Glutamatergic neuron (in vitro differentiated cells): ENCODE measurements at regions not wholly inside any gene's neighbourhood (a gene's known extent, or its start where the extent isn't known, plus 50 kb on each side); places are given as distances from the start of the nearest gene placed in this dataset.

Source experiments
- DNase-seq: peaks from one replicate; pipeline ENCODE4 v3.0.0; 2022
- H3K27ac Mint-ChIP-seq: one replicate; pipeline ENCODE4 v1.8.0; 2020; ENCODE audit warnings: mild to moderate bottlenecking, mixed read lengths, inconsistent platforms; ENCODE audit not compliant: unreplicated experiment
- H3K27me3 Mint-ChIP-seq: one replicate; pipeline ENCODE4 v1.8.0; 2020; ENCODE audit warnings: mild to moderate bottlenecking, moderate library complexity, mixed read lengths, inconsistent platforms; ENCODE audit not compliant: unreplicated experiment
- H3K36me3 Mint-ChIP-seq: one replicate; pipeline ENCODE4 v1.8.0; 2020; ENCODE audit warnings: mild to moderate bottlenecking, mixed read lengths, inconsistent platforms; ENCODE audit not compliant: unreplicated experiment
- H3K4me1 Mint-ChIP-seq: one replicate; pipeline ENCODE4 v1.8.0; 2020; ENCODE audit warnings: mild to moderate bottlenecking, low read depth, mixed read lengths, inconsistent platforms; ENCODE audit not compliant: unreplicated experiment
- H3K4me3 Mint-ChIP-seq: one replicate; pipeline ENCODE4 v1.8.0; 2020; ENCODE audit warnings: mild to moderate bottlenecking, mixed read lengths, inconsistent platforms; ENCODE audit not compliant: unreplicated experiment
- H3K9me3 Mint-ChIP-seq: one replicate; pipeline ENCODE4 v1.8.0; 2020; ENCODE audit warnings: mild to moderate bottlenecking, moderate library complexity, mixed read lengths, inconsistent platforms; ENCODE audit not compliant: unreplicated experiment
- TF ChIP-seq, protein P1 (sequence below): fragments of 200-600 bp; sonication (generic); IDR thresholded peaks from one replicate; pipeline ENCODE4 v1.5.0; 2021; ENCODE audit not compliant: partially characterized antibody, unreplicated experiment

DNA sequence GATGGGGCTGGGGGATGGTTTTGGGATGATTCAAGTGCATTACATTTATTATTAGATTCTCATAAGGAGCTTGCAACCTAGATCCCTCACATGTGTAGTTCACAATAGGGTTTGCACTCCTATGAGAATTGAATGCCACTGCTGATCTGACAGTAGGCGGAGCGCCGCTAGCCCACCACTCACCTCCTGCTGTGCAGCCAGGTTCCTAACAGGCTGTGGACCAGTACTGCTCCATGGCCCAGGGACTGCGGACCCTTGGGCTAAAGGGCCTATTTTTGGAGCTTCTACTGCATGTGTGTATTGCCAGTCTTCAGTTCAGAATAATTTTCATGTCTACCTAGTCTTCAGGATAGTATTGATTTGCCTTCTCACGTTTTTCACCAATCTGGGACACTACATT, 165.3 kb upstream of the TWIST2 start:
- no peak overlapping the region for H3K27ac Mint-ChIP-seq
- no peak overlapping the region for H3K4me3 Mint-ChIP-seq
- no peaks in the 10 kb centered on the region for H3K27me3 Mint-ChIP-seq
- no peaks in the 10 kb centered on the region for H3K9me3 Mint-ChIP-seq
- DNase-seq, result no peak
- no peaks in the 10 kb centered on the region for H3K4me1 Mint-ChIP-seq
- TF ChIP-seq, protein P1, sequence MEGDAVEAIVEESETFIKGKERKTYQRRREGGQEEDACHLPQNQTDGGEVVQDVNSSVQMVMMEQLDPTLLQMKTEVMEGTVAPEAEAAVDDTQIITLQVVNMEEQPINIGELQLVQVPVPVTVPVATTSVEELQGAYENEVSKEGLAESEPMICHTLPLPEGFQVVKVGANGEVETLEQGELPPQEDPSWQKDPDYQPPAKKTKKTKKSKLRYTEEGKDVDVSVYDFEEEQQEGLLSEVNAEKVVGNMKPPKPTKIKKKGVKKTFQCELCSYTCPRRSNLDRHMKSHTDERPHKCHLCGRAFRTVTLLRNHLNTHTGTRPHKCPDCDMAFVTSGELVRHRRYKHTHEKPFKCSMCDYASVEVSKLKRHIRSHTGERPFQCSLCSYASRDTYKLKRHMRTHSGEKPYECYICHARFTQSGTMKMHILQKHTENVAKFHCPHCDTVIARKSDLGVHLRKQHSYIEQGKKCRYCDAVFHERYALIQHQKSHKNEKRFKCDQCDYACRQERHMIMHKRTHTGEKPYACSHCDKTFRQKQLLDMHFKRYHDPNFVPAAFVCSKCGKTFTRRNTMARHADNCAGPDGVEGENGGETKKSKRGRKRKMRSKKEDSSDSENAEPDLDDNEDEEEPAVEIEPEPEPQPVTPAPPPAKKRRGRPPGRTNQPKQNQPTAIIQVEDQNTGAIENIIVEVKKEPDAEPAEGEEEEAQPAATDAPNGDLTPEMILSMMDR, result no peak
- H3K36me3 Mint-ChIP-seq, result no peaks in the 10 kb centered on the region

DNA sequence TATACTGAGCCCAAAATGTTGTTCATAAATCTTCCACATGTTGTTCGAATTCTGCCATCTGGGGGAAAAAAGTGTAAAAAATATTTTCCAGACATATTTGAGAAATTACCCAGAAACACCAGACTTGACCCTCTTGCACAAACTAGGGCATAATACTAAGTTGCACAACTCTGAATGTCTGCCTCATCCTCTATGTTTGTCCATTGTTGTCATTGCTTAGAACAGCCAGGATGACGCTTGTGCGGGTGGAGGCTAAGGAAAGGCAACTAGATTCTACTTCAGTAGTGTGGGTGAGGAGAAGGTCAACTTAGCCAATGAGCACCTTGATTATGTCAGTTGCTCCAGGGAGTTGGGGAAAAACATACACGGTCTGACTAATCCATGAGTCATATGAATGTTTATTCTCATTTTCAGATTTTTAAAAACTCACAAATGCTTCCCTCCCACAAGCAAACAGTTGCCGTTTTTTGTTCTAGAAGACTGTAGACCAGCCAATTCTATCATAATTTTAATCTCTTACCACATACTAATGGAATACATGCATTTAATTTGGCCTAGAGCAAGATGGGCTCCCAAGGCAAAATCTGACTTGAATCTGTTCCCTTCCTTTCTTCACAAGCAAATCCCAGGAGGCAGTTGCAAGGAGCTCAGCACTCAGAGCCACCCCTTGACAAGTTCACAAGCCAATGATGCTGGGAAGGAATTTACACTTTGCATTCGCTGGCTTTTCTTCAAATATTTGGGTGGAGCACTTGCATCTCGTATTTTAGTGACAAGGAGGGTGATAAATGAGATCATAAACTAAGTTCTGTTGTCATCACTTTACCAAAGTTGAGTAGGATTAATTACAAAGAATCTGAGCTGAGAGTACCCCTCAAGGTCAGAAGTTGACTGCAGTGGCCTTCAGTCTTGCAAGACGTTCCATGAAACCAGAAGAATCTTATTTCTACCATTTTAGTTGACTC, 163.2 kb upstream of the TWIST2 start:
- Mint-ChIP-seq H3K36me3 (no peaks in the 10 kb centered on the region), H3K4me3 (no peak overlapping the region), H3K27ac (no peak overlapping the region), H3K27me3 (peaks cover 4% of the 10 kb centered on the region), H3K9me3 (peaks cover 2% of the 10 kb centered on the region), H3K4me1 (no peaks in the 10 kb centered on the region)
- DNase-seq, result no peak
- TF ChIP-seq, protein P1, result no peak

DNA sequence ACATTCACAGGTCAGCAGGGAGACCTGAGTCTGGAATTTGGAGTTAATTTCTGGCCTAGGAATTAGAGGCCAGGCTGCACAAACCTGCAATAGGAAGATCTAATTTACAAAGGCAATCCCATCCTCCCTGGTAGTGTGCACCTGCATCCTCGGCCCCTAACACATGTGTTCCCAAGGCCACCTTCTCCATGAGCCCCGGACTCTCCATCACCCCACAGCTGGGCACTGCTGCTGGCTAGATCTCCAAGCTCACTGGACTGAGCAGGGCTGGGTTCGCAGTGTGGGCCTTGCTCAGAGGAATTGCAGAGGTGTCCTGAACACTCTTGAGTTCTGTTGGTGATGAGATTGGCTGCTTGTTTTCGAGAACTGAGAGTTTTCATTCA, 162.6 kb upstream of the TWIST2 start:
- DNase-seq, result no peak
- Mint-ChIP-seq H3K27ac (no peak overlapping the region), H3K36me3 (no peaks in the 10 kb centered on the region), H3K4me3 (no peak overlapping the region), H3K4me1 (no peaks in the 10 kb centered on the region), H3K9me3 (peaks cover 2% of the 10 kb centered on the region), H3K27me3 (peaks cover 4% of the 10 kb centered on the region)
- TF ChIP-seq, protein P1, result no peak

GRCh38 chr2:238685713-238686112, 162.2 kb upstream of the TWIST2 start:
- peaks cover 2% of the 10 kb centered on the region for H3K9me3 Mint-ChIP-seq
- no peaks in the 10 kb centered on the region for H3K4me1 Mint-ChIP-seq
- no peak for DNase-seq
- peaks cover 4% of the 10 kb centered on the region for H3K27me3 Mint-ChIP-seq
- TF ChIP-seq, protein P1, result no peak
- H3K4me3 Mint-ChIP-seq, result no peak overlapping the region
- H3K36me3 Mint-ChIP-seq, result no peaks in the 10 kb centered on the region
- H3K27ac Mint-ChIP-seq, result no peak overlapping the region

DNA sequence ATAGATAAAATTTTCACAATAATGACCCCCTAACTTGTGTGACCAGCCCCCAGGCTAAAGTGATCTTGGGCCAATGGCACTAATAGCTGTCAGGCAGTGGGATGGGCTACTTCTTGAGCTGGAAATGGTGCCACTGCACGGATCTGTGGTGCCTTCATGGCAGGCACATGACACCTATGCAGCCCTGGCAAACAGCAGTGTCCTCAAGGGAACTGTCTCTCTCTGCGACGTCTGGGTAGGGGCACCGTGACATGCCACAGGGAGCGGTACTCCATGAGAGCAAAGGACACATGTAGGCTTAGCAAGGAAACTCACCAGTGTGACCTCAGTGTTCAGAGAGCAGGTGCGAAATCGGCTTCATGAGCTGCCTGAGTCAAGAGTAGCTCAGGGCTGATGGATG, 161.7 kb upstream of the TWIST2 start:
- H3K4me1 Mint-ChIP-seq, result no peaks in the 10 kb centered on the region

More for the DNA sequence above, 161.7 kb upstream of the TWIST2 start:
- Mint-ChIP-seq H3K27me3 (peaks cover 4% of the 10 kb centered on the region), H3K9me3 (peaks cover 2% of the 10 kb centered on the region), H3K36me3 (no peaks in the 10 kb centered on the region), H3K27ac (no peak overlapping the region), H3K4me3 (no peak overlapping the region)
- no peak for DNase-seq
- TF ChIP-seq, protein P1, result no peak
